ENCODE measurements at regions not wholly inside any gene's neighbourhood (a gene's known extent, or its start where the extent isn't known, plus 50 kb on each side); places are given as distances from the start of the nearest gene placed in this dataset.
"Not testable (repeated sequence)": the region's sequence is repeated elsewhere in the genome, so short reads cannot be mapped to it uniquely, and the experiment has no call there.

GRCh38 chr20:57821935-57822334 lies 112.1 kb upstream of the PMEPA1 start:
- DNase-seq (ENCODE audit: low read depth in 3 of 3, low spot score in 2 of 3): no peak

GRCh38 chr20:57819691-57820380 lies 110.0 kb upstream of the PMEPA1 start:
- no peak for DNase-seq (ENCODE audit: low read depth in 3 of 3, low spot score in 2 of 3)

DNA sequence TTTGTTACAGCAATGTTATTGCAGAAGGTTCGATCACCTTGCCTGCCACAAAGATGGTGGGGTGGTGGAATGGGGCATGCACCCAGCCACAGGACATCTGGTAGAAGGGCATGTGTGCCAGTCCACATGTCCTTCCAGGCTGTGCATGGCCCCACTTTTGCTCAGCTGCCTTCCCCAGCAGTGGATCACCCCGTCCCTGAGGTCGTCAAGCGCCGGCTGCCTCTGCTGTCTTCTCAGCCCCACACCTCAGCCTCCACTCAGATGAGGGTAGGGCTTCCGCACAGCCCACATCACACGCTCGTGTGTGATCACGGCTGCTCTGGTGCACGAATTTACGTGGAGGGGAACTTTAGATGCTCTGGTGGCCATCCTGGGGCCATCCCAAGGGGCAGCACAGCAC lies 109.5 kb upstream of the PMEPA1 start:
- DNase-seq (ENCODE audit: low read depth in 3 of 3, low spot score in 2 of 3): no peak

DNA sequence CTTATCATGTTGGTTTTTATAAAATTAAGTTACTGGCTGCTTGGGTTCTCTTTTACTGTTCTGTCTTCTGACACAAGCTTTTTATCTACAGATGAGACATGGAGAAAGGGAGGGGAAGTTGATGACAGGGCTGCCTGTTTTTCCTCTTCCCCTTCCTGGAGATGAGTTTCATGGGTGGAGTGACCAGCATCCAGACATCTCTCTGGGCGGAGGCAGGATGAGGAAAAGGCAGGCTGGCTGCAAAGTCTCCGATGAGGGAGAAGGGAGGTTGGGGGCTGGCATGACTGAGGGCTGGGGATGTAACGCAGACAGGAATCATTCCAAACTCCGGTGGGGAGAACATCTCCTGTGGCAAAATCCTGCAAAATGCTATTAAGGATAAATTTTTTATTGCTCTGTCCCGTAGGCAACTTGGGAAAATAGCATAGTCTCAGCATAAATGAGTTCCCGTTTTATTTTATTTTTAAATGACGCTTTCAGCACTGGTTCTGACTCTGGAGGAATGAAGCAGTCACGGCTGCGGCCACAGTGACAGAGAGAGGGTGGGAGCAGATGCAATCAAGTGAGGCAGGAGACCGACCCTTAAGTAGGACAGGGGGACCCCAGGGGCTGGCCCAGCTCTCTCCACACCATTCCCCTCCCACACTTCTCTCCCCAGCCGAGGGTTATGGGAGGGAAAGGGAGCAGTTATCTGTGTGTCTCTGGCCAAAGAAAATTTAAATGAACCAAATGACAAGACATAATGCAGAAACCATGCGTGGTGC lies 108.8 kb upstream of the PMEPA1 start:
- DNase-seq (ENCODE audit: low read depth in 3 of 3, low spot score in 2 of 3): no peak

DNA sequence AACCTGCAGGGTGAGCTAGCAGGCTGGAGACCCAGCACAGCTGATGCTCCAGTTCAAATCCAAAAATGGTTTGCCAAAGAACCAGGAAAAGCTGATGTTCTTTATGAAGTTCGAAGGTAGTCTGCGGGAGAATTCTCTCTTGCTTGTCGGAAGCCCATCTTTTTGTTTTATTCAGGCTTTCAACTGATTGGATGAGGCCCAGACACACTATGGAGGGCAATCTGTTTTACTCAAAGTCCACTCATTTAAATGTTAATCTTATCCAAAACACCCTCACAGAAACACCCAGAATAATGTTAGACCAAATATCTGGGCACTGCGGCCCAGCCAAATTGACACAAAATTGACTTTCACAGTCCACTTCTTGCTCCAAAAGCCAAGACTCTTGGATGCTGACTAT lies 105.6 kb upstream of the PMEPA1 start:
- no peak for DNase-seq (ENCODE audit: low read depth in 3 of 3, low spot score in 2 of 3)

DNA sequence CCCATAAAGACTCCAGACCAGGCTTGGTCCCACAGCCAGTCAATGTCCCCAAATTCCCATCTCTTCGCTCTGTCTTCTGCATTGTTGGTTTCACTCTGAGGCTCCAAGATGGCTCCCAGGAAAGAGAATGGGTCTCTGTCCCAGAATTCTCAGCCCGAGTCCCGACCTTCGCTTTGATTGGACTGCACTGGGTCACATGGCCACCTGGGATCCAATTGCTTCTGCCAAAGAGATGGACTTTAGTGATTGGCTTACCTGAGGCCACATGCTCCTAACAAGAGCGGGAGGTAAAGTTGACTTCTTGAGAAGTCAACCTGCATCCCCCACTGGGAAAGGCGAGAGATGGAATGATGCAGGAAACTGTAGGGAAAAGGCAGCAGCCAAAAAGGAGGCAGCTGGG lies 104.7 kb upstream of the PMEPA1 start:
- DNase-seq (ENCODE audit: low read depth in 3 of 3, low spot score in 2 of 3): no peak

DNA sequence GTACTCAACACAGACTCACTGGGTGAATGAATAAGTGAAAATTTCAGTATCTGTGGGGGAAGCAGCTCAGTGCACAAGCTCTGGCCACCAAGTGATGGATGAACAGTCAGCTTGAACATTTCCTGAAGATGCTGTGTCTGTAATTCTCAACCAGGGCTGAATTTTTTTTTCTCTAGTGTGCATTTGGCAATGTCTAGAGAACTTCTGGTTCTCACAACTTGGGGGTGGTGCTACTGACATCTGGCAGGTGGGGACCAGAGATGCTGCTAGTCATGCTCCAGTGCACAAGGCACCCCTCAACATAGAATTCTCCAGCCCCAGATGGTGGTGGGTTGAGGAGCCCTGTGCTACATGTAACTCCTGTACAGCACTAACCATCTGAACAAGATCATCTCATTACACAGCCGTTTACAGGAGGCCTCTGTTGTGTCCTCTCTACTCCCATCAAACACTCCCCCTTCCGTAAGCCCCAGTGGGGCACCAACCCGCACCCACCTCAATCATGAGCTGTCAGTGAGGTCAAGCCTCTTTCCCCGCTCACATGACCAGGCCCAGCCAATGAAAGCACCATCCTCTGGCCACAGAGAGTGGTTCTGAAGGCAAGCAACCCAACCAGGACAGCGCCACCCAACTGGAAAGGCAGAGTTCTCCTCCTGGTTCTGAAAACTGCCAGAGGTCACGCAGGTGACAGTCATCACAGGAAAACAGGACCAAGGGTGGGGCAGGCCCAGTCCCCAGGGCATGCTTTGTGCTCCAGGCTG lies 103.9 kb upstream of the PMEPA1 start:
- no peak for DNase-seq (ENCODE audit: low read depth in 3 of 3, low spot score in 2 of 3)

DNA sequence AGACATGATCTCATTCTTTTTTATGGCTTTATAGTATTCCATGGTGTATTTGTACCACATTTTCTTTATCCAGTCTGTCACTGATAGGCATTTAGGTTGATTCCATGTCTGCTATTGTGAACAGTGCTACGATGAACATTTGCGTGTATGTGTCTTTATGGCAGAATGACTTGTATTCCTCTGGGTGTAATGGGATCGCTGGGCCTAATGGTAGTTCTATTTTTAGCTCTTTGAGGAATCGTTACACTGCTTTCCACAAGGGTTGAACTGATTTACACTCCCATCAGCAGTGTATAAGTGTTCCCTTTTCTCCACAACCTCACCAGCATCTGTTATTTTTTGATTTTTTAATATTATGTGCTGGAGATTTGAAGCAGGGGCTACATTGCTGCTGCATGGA lies 102.8 kb upstream of the PMEPA1 start:
- DNase-seq (ENCODE audit: low read depth in 3 of 3, low spot score in 2 of 3): not testable (repeated sequence)

GRCh38 chr20:57811374-57812020 lies 101.7 kb upstream of the PMEPA1 start:
- DNase-seq (ENCODE audit: low read depth in 3 of 3, low spot score in 2 of 3): no peak

DNA sequence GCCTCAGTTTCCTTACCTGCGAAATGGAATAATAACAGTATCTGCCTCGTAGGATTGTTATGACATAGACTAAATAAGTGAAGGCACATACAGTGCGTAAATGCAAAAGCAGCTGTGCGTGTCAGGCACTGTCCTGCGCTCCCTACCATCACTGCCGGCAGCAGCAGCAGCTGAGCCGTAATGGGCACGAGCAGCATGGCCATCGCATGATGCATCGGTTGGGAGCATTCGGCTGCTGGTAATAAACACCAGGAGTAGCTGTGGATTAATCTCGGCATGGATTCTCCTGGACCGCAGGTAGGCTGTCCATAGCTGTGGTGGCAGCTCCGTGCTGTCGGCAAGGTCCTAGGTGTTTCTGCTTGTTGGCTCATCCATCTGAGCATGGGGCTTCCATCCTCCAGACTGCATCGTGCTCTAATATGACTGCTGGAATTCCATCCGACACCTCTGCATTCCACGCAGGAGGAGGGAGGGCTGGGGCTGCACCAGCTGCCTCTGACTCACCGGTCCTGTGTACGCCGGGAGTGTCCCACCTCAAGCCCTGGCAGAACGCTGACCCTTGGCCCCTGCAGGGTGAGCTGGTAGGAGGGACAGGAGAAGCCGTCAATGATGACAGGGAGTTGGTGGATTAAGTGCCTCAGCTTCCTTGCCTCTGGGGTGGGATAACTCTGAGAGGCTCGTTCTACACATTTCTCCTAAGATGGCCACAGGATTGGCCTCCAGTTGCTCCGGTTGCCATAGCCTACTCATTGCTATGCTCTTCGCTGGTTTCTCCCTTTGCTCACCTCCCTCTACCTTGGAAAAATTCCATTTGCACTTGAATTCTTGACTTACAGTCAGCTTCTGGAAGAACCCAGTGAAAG lies 100.9 kb upstream of the PMEPA1 start:
- no peak for DNase-seq (ENCODE audit: low read depth in 3 of 3, low spot score in 2 of 3)

- DNase-seq (ENCODE audit: low read depth in 3 of 3, low spot score in 2 of 3): no peak
Observed at GRCh38 chr20:57809661-57810172, 99.9 kb upstream of the PMEPA1 start.

DNA sequence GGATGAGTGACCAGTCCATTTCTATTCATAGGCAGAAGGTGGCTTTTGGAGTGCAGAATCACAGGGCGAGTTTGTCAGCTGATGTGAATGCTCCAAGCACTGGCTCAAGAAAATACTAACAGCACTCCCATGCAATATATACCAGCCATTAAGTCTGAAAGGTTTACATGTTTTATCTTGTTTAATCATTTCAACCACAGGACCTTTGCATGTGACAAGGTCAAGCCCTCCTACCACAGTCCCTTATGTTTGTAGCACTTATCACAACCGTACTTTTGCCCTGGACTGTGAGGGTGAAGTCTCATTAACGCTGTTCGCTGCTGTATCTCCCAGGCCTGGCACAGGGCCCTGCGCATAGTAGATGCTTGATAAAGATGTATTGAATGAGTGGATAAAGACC lies 99.3 kb upstream of the PMEPA1 start:
- no peak for DNase-seq (ENCODE audit: low read depth in 3 of 3, low spot score in 2 of 3)

DNA sequence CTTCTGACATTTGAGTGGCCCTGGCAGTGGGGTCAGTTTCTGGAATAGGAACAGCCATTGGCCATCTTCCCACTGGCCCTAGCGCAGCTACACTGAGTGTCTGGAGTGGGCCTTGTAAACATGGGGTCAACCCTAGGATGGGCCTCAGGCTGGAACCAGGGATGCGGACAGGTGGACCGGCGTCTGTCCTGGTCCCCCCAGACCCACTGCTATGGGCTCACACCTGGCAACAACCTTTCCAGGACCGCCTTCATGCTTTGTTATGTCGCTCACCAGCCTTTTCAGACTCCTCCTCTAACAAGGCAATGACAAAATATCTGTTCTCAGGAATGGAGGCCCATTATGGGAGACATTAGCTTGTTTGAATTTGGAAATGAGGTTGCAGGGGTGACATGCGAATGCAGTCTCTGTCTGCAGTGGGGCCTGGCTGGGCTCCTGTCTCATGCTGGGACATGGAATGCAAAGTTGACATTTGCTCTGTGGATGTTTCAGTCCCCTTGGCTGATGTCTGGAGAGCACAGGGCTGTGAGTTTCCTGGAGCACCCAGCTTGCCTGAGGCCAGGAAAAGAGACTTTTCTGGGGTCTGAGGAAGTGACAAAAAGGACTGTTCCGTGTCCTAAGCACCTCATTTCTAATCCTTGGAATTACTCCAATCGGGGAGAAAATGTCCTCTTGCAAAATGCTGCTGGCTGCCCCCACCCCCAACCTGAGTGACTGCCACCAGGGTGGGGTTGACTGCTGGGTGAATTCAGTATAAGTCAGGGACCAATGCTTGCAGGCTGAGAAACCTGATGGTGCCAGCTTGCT lies 98.7 kb upstream of the PMEPA1 start:
- DNase-seq (ENCODE audit: low read depth in 3 of 3, low spot score in 2 of 3): no peak

DNA sequence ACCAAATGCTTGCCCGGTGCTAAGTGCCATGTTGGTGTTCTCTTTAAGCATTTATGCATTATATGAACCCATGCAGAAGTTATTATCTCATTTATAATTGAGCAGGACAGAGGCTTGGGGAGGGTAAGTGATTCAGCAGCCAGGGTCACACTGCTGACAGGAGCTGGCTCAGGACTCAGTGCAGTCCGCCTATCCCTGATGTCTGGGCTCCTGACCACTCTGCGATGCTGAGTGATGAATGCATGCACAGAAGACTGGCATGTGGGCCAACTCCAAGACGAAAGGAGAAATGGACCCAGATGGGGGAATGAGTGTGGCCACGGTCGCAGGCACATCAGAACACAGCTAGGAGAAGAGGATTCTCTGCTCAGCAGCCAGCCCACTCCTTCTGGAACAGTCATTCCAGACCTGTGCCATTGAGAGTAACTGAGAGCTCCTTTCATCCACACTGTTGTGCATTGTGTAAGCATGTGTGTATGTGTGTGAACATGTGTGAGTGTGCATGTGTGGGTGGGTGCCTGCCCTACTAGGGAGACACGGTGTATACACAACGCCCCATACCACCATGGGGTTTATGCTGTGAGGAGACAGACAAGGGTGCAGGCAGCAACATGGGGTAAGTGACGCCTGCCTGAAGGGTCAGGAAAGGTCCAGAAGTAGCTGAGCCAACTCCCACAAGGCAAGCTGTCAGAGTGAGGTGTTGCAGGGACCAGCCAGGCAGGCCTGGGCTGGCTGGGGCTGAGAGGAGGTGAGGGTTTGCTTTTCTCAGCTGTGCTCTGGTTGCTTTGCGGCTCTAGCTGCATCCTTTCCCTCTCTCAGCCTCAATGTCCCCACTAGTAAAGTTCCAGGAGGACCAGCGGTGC lies 97.8 kb upstream of the PMEPA1 start:
- no peak for DNase-seq (ENCODE audit: low read depth in 3 of 3, low spot score in 2 of 3)

GRCh38 chr20:57806975-57807374 lies 97.2 kb upstream of the PMEPA1 start:
- no peak for DNase-seq (ENCODE audit: low read depth in 3 of 3, low spot score in 2 of 3)

DNA sequence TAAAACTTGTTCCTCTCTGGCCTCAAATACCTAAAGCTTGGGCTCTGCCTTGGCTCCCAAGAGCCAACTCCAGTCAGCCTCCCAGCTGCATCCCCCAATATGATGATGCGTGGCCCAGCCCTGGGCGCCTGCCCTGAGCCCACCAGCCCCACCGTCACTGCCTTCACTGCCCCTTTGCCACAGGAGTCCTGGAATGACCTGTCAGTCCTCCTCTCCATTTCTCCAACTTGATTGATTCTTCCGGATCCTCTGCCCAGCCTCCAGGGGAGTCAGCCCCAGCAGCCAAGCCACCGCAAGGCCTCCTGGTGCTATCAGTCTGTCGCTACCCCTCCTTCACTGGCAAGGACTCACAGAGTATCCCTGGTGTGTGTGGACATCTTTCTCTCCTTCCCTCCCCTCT lies 96.7 kb upstream of the PMEPA1 start:
- no peak for DNase-seq (ENCODE audit: low read depth in 3 of 3, low spot score in 2 of 3)

DNA sequence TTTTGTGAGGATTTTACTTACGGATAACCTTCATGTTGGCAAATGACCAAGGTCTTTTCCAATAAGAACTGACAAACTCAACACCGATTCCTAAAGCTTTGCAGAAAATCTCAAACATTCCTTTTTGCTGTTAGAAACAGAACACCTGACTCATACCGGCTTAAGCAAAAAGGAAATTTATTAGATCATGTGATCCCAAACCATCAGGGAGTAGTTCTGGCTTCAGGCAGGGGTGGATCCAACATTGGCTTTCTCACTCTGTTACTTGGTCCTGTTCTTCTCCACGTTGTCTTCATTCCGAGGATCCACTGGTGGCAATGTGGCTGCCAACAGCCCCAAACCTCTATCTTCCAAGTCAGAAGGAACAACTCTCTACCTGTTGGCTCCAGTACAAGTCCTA lies 95.9 kb upstream of the PMEPA1 start:
- DNase-seq (ENCODE audit: low read depth in 3 of 3, low spot score in 2 of 3): no peak
